HepG2 (cell line): ENCODE measurements at regions not wholly inside any gene's neighbourhood (a gene's known extent, or its start where the extent isn't known, plus 50 kb on each side); places are given as distances from the start of the nearest gene placed in this dataset.
A peak's percentile ranks its signal among the peaks of the same experiment; 100 is the strongest.

Source experiments
- ATAC-seq: fragments of 200-7000 bp; cut with Tn5 transposase; 3 replicates; pipeline ENCODE4 v1.9.1; 2020; ENCODE audit warnings: mild to moderate bottlenecking, moderate library complexity
- BruUV-seq: library from RNA; stranded (reverse); fragments of 400-500 nt; replicated peaks from 2 replicates; lab custom pipeline; 2021; lab: Mats Ljungman, UMichigan
- CTCF ChIA-PET: fragments of 300-600 bp; formaldehyde crosslinking; extraction: SDS; loops from one replicate; lab custom pipeline; 2021; ENCODE audit warnings: low total read pairs, inconsistent platforms, low intra/inter-chr PET ratio; lab: Yijun Ruan, JAX
- POLR2A ChIA-PET: fragments of 350-600 bp; sonication (Branson Sonifier 250); formaldehyde crosslinking; loops from one replicate; lab custom pipeline; 2020; ENCODE audit warnings: antibody characterized with exemption, inconsistent platforms; lab: Yijun Ruan, JAX
- DNase-seq: peaks from one replicate; pipeline ENCODE4 v3.0.0-alpha.2; 2015; ENCODE audit warnings: low spot score
- FAIRE-seq: peaks from 3 replicates; lab custom pipeline; 2011; peaks lifted over from hg19 to GRCh38; lab: Jason Lieb, UNC
- H2AFZ ChIP-seq: one replicate; pipeline ENCODE4 v1.6.1; 2011; ENCODE audit warnings: low read length, inconsistent platforms
- H3K27ac ChIP-seq: fragments of 300-600 bp; 3 replicates; pipeline ENCODE4 v1.8.0; 2011; ENCODE audit warnings: mixed run types, mild to moderate bottlenecking, mixed read lengths, low read length, inconsistent platforms; ENCODE audit not compliant: insufficient read depth; ENCODE audit errors: extremely low read length
- H3K27me3 ChIP-seq, 2 experiments: fragments of 200-600 bp in 1 of 2; 2 replicates in 1 of 2; 3 replicates in 1 of 2; pipeline versions ENCODE4 v1.6.0 to v1.8.0; 2011; ENCODE audit warnings: low read length in 2 of 2, mild to moderate bottlenecking in 2 of 2, moderate library complexity in 2 of 2, inconsistent platforms in 1 of 2; ENCODE audit not compliant: insufficient read depth in 2 of 2, control insufficient read depth in 1 of 2
- H3K36me3 ChIP-seq, 2 experiments: fragments of 200-600 bp in 1 of 2; replicated peaks in 1 of 2; 2 replicates in 1 of 2; 3 replicates in 1 of 2; pipeline versions ENCODE4 v1.5.1 to v1.8.0; 2011; ENCODE audit warnings: low read length in 2 of 2, inconsistent platforms in 1 of 2; ENCODE audit not compliant: insufficient read depth in 2 of 2, control insufficient read depth in 1 of 2
- H3K4me1 ChIP-seq: 2 replicates; pipeline ENCODE4 v1.5.1; 2012; ENCODE audit warnings: low read length, inconsistent platforms; ENCODE audit not compliant: insufficient read depth
- H3K4me2 ChIP-seq: 2 replicates; pipeline ENCODE4 v1.6.0; 2011; ENCODE audit warnings: low read depth, low read length, inconsistent platforms
- H3K4me3 ChIP-seq, 3 experiments: fragments of 200-600 bp in 1 of 3; sonication (generic), shearing (Covaris generic) in 1 of 3; replicated peaks in 1 of 3; 2 replicates each; pipeline ENCODE4 v1.5.1; 2011 to 2016; ENCODE audit warnings: low read length in 3 of 3, inconsistent platforms in 2 of 3, low read depth in 2 of 3, mild to moderate bottlenecking in 2 of 3, control low read depth in 1 of 3, mixed read lengths in 1 of 3; ENCODE audit not compliant: insufficient read depth in 1 of 3
- H3K79me2 ChIP-seq: one replicate; pipeline ENCODE4 v1.6.1; 2011; ENCODE audit warnings: low read length, inconsistent platforms; ENCODE audit not compliant: insufficient read depth
- H3K9ac ChIP-seq: 2 replicates; pipeline ENCODE4 v1.6.0; 2011; ENCODE audit warnings: mild to moderate bottlenecking, low read depth, low read length, inconsistent platforms; ENCODE audit not compliant: insufficient read depth
- H3K9me3 ChIP-seq: 2 replicates; pipeline ENCODE4 v1.5.1; 2012; ENCODE audit warnings: mild to moderate bottlenecking, low read length
- H4K20me1 ChIP-seq: 2 replicates; pipeline ENCODE4 v1.6.0; 2011; ENCODE audit warnings: inconsistent platforms, mild to moderate bottlenecking, low read length, moderate library complexity; ENCODE audit not compliant: insufficient read depth
- ATF7 ChIP-seq, 2 experiments: fragments of 450-650 bp in 1 of 2; sonication (generic) in 1 of 2; formaldehyde crosslinking in 1 of 2; IDR thresholded peaks; 2 replicates each; pipeline versions ENCODE4 v1.4.0 to v1.6.1; 2016 to 2020; ENCODE audit warnings: antibody characterized with exemption in 1 of 2, mild to moderate bottlenecking in 1 of 2, missing genetic modification reagents in 1 of 2
- CEBPB ChIP-seq: IDR thresholded peaks from 2 replicates; pipeline ENCODE4 v1.6.1; 2011; ENCODE audit warnings: low read depth, low read length, improper control_type of control experiment, borderline replicate concordance
- MAFF ChIP-seq: IDR thresholded peaks from 2 replicates; pipeline ENCODE4 v1.6.1; 2011; ENCODE audit warnings: low read depth, low read length, improper control_type of control experiment
- MAFK ChIP-seq, 2 experiments: IDR thresholded peaks in 1 of 2; conservative IDR thresholded peaks in 1 of 2; 2 replicates each; pipeline ENCODE4 v1.6.1; 2011; ENCODE audit warnings: improper control_type of control experiment in 2 of 2, low read length in 2 of 2
- MIER3 ChIP-seq: IDR thresholded peaks from 2 replicates; pipeline ENCODE4 v1.6.1; 2016; ENCODE audit warnings: missing compliant biosample characterization, borderline replicate concordance
- MLLT10 ChIP-seq: sonication (generic); formaldehyde crosslinking; IDR thresholded peaks from 2 replicates; pipeline ENCODE4 v1.4.0; 2020; ENCODE audit warnings: missing genetic modification reagents
- RAD21 ChIP-seq: fragments of 450-650 bp; formaldehyde crosslinking; IDR thresholded peaks from 2 replicates; pipeline ENCODE4 v1.5.0; 2020; ENCODE audit warnings: mild to moderate bottlenecking
- ZKSCAN1 ChIP-seq: fragments of 150-350 bp; IDR thresholded peaks from 2 replicates; pipeline ENCODE4 v1.6.1; 2014; ENCODE audit warnings: low read length
- ZNF761 ChIP-seq: sonication (generic); formaldehyde crosslinking; conservative IDR thresholded peaks from 2 replicates; pipeline ENCODE4 v1.4.0; 2020; ENCODE audit warnings: mild to moderate bottlenecking, missing genetic modification reagents
- WGBS: methylation state at CpG from one replicate; pipeline ENCODE4 v1.1.6; 2017; ENCODE audit warnings: low lambda C conversion rate; 5-methylcytosine and 5-hydroxymethylcytosine counted together
- in situ Hi-C: cut with HindIII; loops from 2 replicates; pipeline ENCODE4 v1.10.0; 2017; ENCODE audit warnings: low pct_unique_long_range_greater_than_20kb; ENCODE audit not compliant: extremely low pct_ligation_motif_present
- intact Hi-C: fragments of 100-400 bp; cut with micrococcal nuclease; formaldehyde crosslinking; loops from one replicate; pipeline ENCODE4 v1.10.0; 2022; ENCODE audit not compliant: unreplicated experiment

DNA sequence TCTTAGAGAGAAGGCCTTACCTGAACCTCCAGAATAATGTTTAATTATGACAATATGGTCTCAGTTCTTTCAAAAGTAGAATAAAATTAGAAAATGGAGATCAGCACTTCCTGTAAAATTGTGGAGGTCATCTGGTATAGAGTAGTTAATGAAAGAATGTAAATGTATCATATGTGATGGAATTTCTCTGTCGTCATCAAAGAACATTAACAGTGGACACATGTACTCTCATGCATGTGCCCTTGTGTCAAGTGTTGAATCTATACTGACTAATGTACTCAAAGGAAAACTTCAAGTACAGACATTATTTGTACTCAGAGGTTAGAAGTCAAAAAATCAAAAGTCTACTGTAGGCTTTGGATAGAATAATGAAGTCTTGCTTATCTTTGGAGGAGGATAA, 129.2 kb upstream of the MYOCD start:
- 48% methylated on average over 1 of the region's 1 CpG for WGBS
- Histone ChIP-seq H3K9me3 (no peaks in the 10 kb centered on the region), H3K27ac (no peak overlapping the region), H4K20me1 (no peaks in the 10 kb centered on the region), H3K4me3 (no peak overlapping the region), H3K4me1 (no peaks in the 10 kb centered on the region), H2AFZ (no peak overlapping the region), H3K79me2 (no peaks in the 10 kb centered on the region), H3K27me3 (no peaks in the 10 kb centered on the region), H3K36me3 (no peaks in the 10 kb centered on the region), H3K4me2 (no peak overlapping the region), H3K9ac (no peak overlapping the region)
- CTCF ChIA-PET = no interaction called here
- POLR2A ChIA-PET = no interaction called here
- BruUV-seq = no TSS peak
- DNase-seq (no peak), FAIRE-seq (no peak), ATAC-seq (no peak)
- intact Hi-C loops (no loop called here), in situ Hi-C loops (no loop called here)
- no peak for TF ChIP-seq MLLT10 (CRISPR knock-in tag)
- no peak for TF ChIP-seq CEBPB
- TF ChIP-seq RAD21 (CRISPR knock-in tag) = no peak
- no peak for TF ChIP-seq MIER3
- TF ChIP-seq ZNF761 (CRISPR knock-in tag) = no peak
- no peak for TF ChIP-seq ZKSCAN1

DNA sequence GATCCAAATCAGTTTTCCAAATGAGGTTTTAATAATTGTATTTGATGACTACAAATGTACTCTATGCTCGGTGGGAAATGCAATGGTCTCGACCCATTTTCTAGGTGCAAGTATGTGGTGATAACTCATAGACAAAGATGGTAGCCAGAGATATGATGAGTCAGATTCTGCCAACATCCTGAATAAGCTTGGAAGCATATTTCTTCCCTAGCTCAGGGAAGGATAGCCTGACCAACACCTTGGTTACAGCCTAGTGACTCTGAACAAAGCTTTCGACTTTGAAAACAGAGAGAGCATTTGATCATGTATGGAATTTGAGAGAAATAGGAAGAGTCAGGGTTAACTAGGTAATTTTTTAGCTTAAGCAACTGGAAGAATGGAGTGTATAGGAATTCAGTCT, 128.3 kb upstream of the MYOCD start:
- in situ Hi-C loops = no loop called here

More for the DNA sequence above, 128.3 kb upstream of the MYOCD start:
- Histone ChIP-seq H3K9me3 (no peaks in the 10 kb centered on the region), H3K4me1 (no peaks in the 10 kb centered on the region), H3K9ac (no peak overlapping the region), H3K27ac (no peak overlapping the region), H3K36me3 (no peaks in the 10 kb centered on the region), H2AFZ (no peak overlapping the region), H3K4me3 (no peak overlapping the region), H3K79me2 (no peaks in the 10 kb centered on the region), H3K4me2 (no peak overlapping the region), H4K20me1 (no peaks in the 10 kb centered on the region), H3K27me3 (no peaks in the 10 kb centered on the region)
- TF ChIP-seq MAFF = 0 out of 2 replicates have a peak, but pooled peaks have one; percentile 11
- 0 out of 4 replicates have a peak, but pooled peaks of 1 of the 2 experiments have one; percentile 6 for TF ChIP-seq MAFK (conservative IDR thresholded peaks at IDR 0.05 in 1 of 2, IDR thresholded peaks at IDR 0.05 in 1 of 2; ENCODE audit: low read length in 2 of 2)
- TF ChIP-seq ATF7 (IDR thresholded peaks at IDR 0.05) = no peak
- no peak for TF ChIP-seq ATF7 (CRISPR knock-in tag; IDR thresholded peaks at IDR 0.05)
- ATAC-seq = no peak
- ChIA-PET POLR2A (no interaction called here), CTCF (no interaction called here)
- DNase-seq = no peak
- intact Hi-C loops = no loop called here
- BruUV-seq = no TSS peak
- FAIRE-seq = no peak
- WGBS = 1% methylated on average over 3 of the region's 3 CpGs
